GM12878 (cell line): ENCODE measurements at regions not wholly inside any gene's neighbourhood (a gene's known extent, or its start where the extent isn't known, plus 50 kb on each side); places are given as distances from the start of the nearest gene placed in this dataset.

Source experiments
- ATAC-seq: fragments of 200-7000 bp; cut with Tn5 transposase; 3 replicates; pipeline ENCODE4 v1.9.1; 2020; ENCODE audit warnings: mild to moderate bottlenecking, moderate library complexity
- BruUV-seq: library from RNA; stranded (reverse); fragments of 400-500 nt; replicated peaks from 2 replicates; lab custom pipeline; 2021; lab: Mats Ljungman, UMichigan
- CTCF ChIA-PET: fragments of 300-600 bp; sonication (Branson Sonifier 250); formaldehyde crosslinking; extraction: SDS; loops from one replicate; lab custom pipeline; 2021; ENCODE audit warnings: inconsistent platforms; lab: Yijun Ruan, JAX
- POLR2A ChIA-PET: fragments of 350-600 bp; formaldehyde crosslinking; extraction: SDS; loops from one replicate; lab custom pipeline; 2021; ENCODE audit warnings: inconsistent platforms; lab: Charles Lee
- RAD21 ChIA-PET: fragments of 300-600 bp; sonication (Branson Sonifier 250); formaldehyde crosslinking; loops from one replicate; lab custom pipeline; 2023; ENCODE audit warnings: antibody characterized with exemption; ENCODE audit not compliant: unreplicated experiment; lab: Charles Lee
- SMC1A ChIA-PET: fragments of 300-600 bp; sonication (Branson Sonifier 250); formaldehyde crosslinking; loops from one replicate; lab custom pipeline; 2023; ENCODE audit not compliant: unreplicated experiment, uncharacterized antibody; lab: Charles Lee
- DNase-seq: peaks from one replicate; pipeline ENCODE4 v3.0.0-alpha.2; 2011; ENCODE audit warnings: low read depth, low spot score
- FAIRE-seq: peaks from 3 replicates; lab custom pipeline; 2011; peaks lifted over from hg19 to GRCh38; lab: Jason Lieb, UNC
- H2AFZ ChIP-seq: 2 replicates; pipeline ENCODE4 v1.6.0; 2011; ENCODE audit warnings: low read depth, low read length, control low read depth; ENCODE audit not compliant: control insufficient read depth
- H3K27ac ChIP-seq: 2 replicates; pipeline ENCODE4 v1.5.1; 2011; ENCODE audit warnings: control low read depth; ENCODE audit not compliant: control insufficient read depth, insufficient read depth
- H3K27me3 ChIP-seq, 2 experiments: replicated peaks in 1 of 2; 2 replicates each; pipeline versions ENCODE4 v1.6.0 to v1.6.1; 2011; ENCODE audit warnings: low read length in 1 of 2; ENCODE audit not compliant: control insufficient read depth in 2 of 2, insufficient read depth in 2 of 2
- H3K36me3 ChIP-seq, 2 experiments: 2 replicates each; pipeline ENCODE4 v1.5.1; 2011; ENCODE audit warnings: low read length in 1 of 2; ENCODE audit not compliant: control insufficient read depth in 2 of 2, insufficient read depth in 2 of 2
- H3K4me1 ChIP-seq: 2 replicates; pipeline ENCODE4 v1.6.1; 2011; ENCODE audit warnings: mild to moderate bottlenecking, low read length, moderate library complexity, mixed read lengths; ENCODE audit not compliant: control insufficient read depth, insufficient read depth
- H3K4me2 ChIP-seq: 2 replicates; pipeline ENCODE4 v1.6.0; 2011; ENCODE audit warnings: control low read depth; ENCODE audit not compliant: control insufficient read depth, insufficient read depth
- H3K4me3 ChIP-seq: fragments of 200-600 bp; sonication (generic); 2 replicates; pipeline ENCODE4 v1.5.1; 2016
- H3K79me2 ChIP-seq: 2 replicates; pipeline ENCODE4 v1.6.0; 2011; ENCODE audit warnings: low read length; ENCODE audit not compliant: control insufficient read depth, insufficient read depth
- H3K9ac ChIP-seq: 2 replicates; pipeline ENCODE4 v1.8.0; 2011; ENCODE audit warnings: low read length, control low read depth, mixed read lengths; ENCODE audit not compliant: control insufficient read depth, insufficient read depth
- H3K9me3 ChIP-seq: replicated peaks from 3 replicates; pipeline ENCODE4 v1.5.1; 2011; ENCODE audit warnings: mild to moderate bottlenecking, low read length; ENCODE audit not compliant: control insufficient read depth, insufficient read depth
- H4K20me1 ChIP-seq: 2 replicates; pipeline ENCODE4 v1.6.0; 2011; ENCODE audit not compliant: control insufficient read depth, insufficient read depth
- BHLHE40 ChIP-seq, 2 experiments: fragments of 450-650 bp in 1 of 2; IDR thresholded peaks; 2 replicates each; pipeline ENCODE4 v1.6.1; 2011 to 2017; ENCODE audit warnings: low read depth in 2 of 2, borderline replicate concordance in 1 of 2, improper control_type of control experiment in 1 of 2, low read length in 1 of 2, mild to moderate bottlenecking in 1 of 2
- CEBPZ ChIP-seq: fragments of 150-350 bp; IDR thresholded peaks from 2 replicates; pipeline ENCODE4 v1.6.1; 2016; ENCODE audit warnings: low read depth, low read length
- ESRRA ChIP-seq: IDR thresholded peaks from 2 replicates; pipeline ENCODE4 v1.6.1; 2012; ENCODE audit warnings: mild to moderate bottlenecking, low read length, improper control_type of control experiment
- HDGF ChIP-seq: fragments of 450-650 bp; IDR thresholded peaks from 2 replicates; pipeline ENCODE4 v1.6.1; 2016; ENCODE audit warnings: antibody characterized with exemption
- KDM1A ChIP-seq: fragments of 200-600 bp; sonication (generic); IDR thresholded peaks from 2 replicates; pipeline ENCODE4 v1.6.1; 2016; ENCODE audit warnings: borderline replicate concordance
- MEF2A ChIP-seq: IDR thresholded peaks from 2 replicates; pipeline ENCODE4 v1.6.1; 2011; ENCODE audit warnings: low read depth, mild to moderate bottlenecking, low read length, moderate library complexity; ENCODE audit not compliant: insufficient read depth
- NRF1 ChIP-seq: conservative IDR thresholded peaks from 2 replicates; pipeline ENCODE4 v1.6.1; 2011; ENCODE audit warnings: mild to moderate bottlenecking, low read depth, low read length, improper control_type of control experiment
- RUNX3 ChIP-seq: IDR thresholded peaks from 2 replicates; pipeline ENCODE4 v1.6.1; 2012; ENCODE audit warnings: low read length, inconsistent platforms
- SMC3 ChIP-seq: IDR thresholded peaks from 2 replicates; pipeline ENCODE4 v1.6.1; 2011; ENCODE audit warnings: low read length, improper control_type of control experiment, borderline replicate concordance
- SREBF1 ChIP-seq: IDR thresholded peaks from 2 replicates; pipeline ENCODE4 v1.6.1; 2012; ENCODE audit warnings: mild to moderate bottlenecking, low read length
- WGBS: methylation state at CpG from one replicate; pipeline ENCODE4 v1.1.6; 2016; ENCODE audit warnings: low lambda C conversion rate; ENCODE audit not compliant: insufficient replicate concordance, insufficient coverage; ENCODE audit errors: missing lambda C conversion rate; 5-methylcytosine and 5-hydroxymethylcytosine counted together
- in situ Hi-C: fragments of 300-500 bp; cut with MboI; formaldehyde crosslinking; loops from 9 replicates; pipeline ENCODE4 v1.14.3; 2018; ENCODE audit warnings: mixed read lengths
- intact Hi-C: fragments of 100-400 bp; cut with micrococcal nuclease; formaldehyde crosslinking; loops from one replicate; pipeline ENCODE4 v1.14.2; 2022; ENCODE audit not compliant: unreplicated experiment

GRCh38 chr6:105493736-105494135, 90.9 kb upstream of the PREP start:
- Histone ChIP-seq H3K36me3 (no peaks in the 10 kb centered on the region), H3K9ac (no peak overlapping the region), H3K4me2 (peak overlapping the region; percentile 41), H3K4me3 (no peak overlapping the region), H3K9me3 (peaks cover 2% of the 10 kb centered on the region; the same call in 2 of the 3 replicates), H3K4me1 (peaks cover 44% of the 10 kb centered on the region), H4K20me1 (no peaks in the 10 kb centered on the region), H3K79me2 (no peaks in the 10 kb centered on the region), H3K27ac (peak overlapping the region; percentile 27; the same call in 1 of the 2 replicates), H3K27me3 (no peaks in the 10 kb centered on the region), H2AFZ (no peak overlapping the region)
- BruUV-seq, result no TSS peak
- CTCF ChIA-PET, result interaction anchor here (1.0 to 6.2 kb wide), 6 partner anchors 9 to 729 kb away, joined by 3 to 28 read pairs (median 15); no protein-coding TSS in a partner anchor
- 2% methylated on average over 2 of the region's 2 CpGs for WGBS
- FAIRE-seq (no peak), DNase-seq (no peak), ATAC-seq (peak; percentile 8; the same call in 2 of the 3 replicates)
- RAD21 ChIA-PET, result interaction anchor here (1.0 to 6.4 kb wide), 11 partner anchors 10 to 729 kb away, joined by 3 to 48 read pairs (median 8); no protein-coding TSS in a partner anchor
- in situ Hi-C loops, result loop anchor here (5.0 kb wide), 1 partner anchor 599 kb away; no protein-coding TSS in a partner anchor
- TF ChIP-seq NRF1 (no peak), MEF2A (no peak), ESRRA (no peak), SMC3 (no peak), HDGF (no peak), BHLHE40 (IDR thresholded peaks at IDR 0.05; ENCODE audit: borderline replicate concordance in 1 of 2, low read depth in 2 of 2, low read length in 1 of 2) (no peak), KDM1A (no peak), CEBPZ (no peak), SREBF1 (no peak), RUNX3 (no peak)
- intact Hi-C loops, result loop anchor here (5.0 kb wide), 1 partner anchor 669 kb away; no protein-coding TSS in a partner anchor
- SMC1A ChIA-PET, result interaction anchor here (0.8 to 6.5 kb wide), 9 partner anchors 10 to 670 kb away, joined by 3 to 115 read pairs (median 4); no protein-coding TSS in a partner anchor
- POLR2A ChIA-PET, result interaction anchor here (0.6 to 1.8 kb wide), 5 partner anchors 11 to 478 kb away, joined by 3 to 8 read pairs (median 4); no protein-coding TSS in a partner anchor
